ENCODE measurements at regions not wholly inside any gene's neighbourhood (a gene's known extent, or its start where the extent isn't known, plus 50 kb on each side); places are given as distances from the start of the nearest gene placed in this dataset.

- no peak overlapping the region for H3K14ac ChIP-seq (ENCODE audit: insufficient read depth, low read length)
- no peak overlapping the region for H3K18ac ChIP-seq (ENCODE audit: insufficient read length, low read depth, low read length)
- H2AK5ac ChIP-seq (ENCODE audit: insufficient read length, low read length): no peak overlapping the region
- no peak overlapping the region for H2BK120ac ChIP-seq (ENCODE audit: low read depth, low read length, poor library complexity, severe bottlenecking)
- H3K23ac ChIP-seq (ENCODE audit: insufficient read length, low read depth, low read length): no peak overlapping the region
- TF ChIP-seq CTCF (conservative IDR thresholded peaks at IDR 0.05): no peak
- no peak overlapping the region for H2AFZ ChIP-seq (ENCODE audit: low read length)
- H2BK5ac ChIP-seq (ENCODE audit: insufficient read length, low read length): no peak overlapping the region
- no peak overlapping the region for H2BK20ac ChIP-seq (ENCODE audit: low read depth, low read length, poor library complexity, severe bottlenecking)
- no peak overlapping the region for H3K4ac ChIP-seq (ENCODE audit: low read depth, low read length)
- no peaks in the 10 kb centered on the region for H3K79me2 ChIP-seq (ENCODE audit: insufficient read depth, low read length)
- H4K5ac ChIP-seq (ENCODE audit: insufficient read length, low read depth, low read length): no peak overlapping the region
- Mint-ChIP-seq H3K27me3 (ENCODE audit: low read depth) (no peaks in the 10 kb centered on the region), H3K4me3 (no peak overlapping the region), H3K9me3 (no peaks in the 10 kb centered on the region), H3K36me3 (ENCODE audit: insufficient read depth in 1 of 3, low read depth in 3 of 3) (no peaks in the 10 kb centered on the region), H3K4me1 (0 out of 4 replicates have a peak, but pooled peaks cover 0 to 3% of the 10 kb centered on the region in 2 experiments), H3K27ac (no peak overlapping the region)
- H3K23me2 ChIP-seq (ENCODE audit: insufficient read length, low read depth, low read length, poor library complexity, severe bottlenecking): no peaks in the 10 kb centered on the region
- no peak overlapping the region for H2BK12ac ChIP-seq (ENCODE audit: insufficient read length, low read depth, low read length)
- no peaks in the 10 kb centered on the region for H4K20me1 ChIP-seq (ENCODE audit: control insufficient read depth, insufficient read depth, insufficient read length)
- H2BK15ac ChIP-seq (ENCODE audit: low read depth, low read length): no peak overlapping the region
- no peak overlapping the region for H3K56ac ChIP-seq (ENCODE audit: insufficient read length, low read depth, low read length)
- no peak overlapping the region for H3T11ph ChIP-seq (ENCODE audit: low read length)
- H3K4me2 ChIP-seq (ENCODE audit: insufficient read depth, insufficient read length, low read length): no peak overlapping the region
- H4K91ac ChIP-seq (ENCODE audit: insufficient read length, low read depth, low read length): no peak overlapping the region
- H3K27ac ChIP-seq (ENCODE audit: insufficient read length, low read depth, low read length): no peak overlapping the region
- no peaks in the 10 kb centered on the region for H3K9me3 ChIP-seq (ENCODE audit: control insufficient read depth, low read depth, low read length)
- no CpG with 5 or more reads among the region's 2 CpGs for WGBS (ENCODE audit: extremely low coverage, insufficient read length, low lambda C conversion rate)
- no peak for DNase-seq
- H3K79me1 ChIP-seq (ENCODE audit: insufficient read depth, low read depth, low read length, poor library complexity, severe bottlenecking): no peaks in the 10 kb centered on the region
- H3K9ac ChIP-seq (ENCODE audit: extremely low read depth, insufficient read length, low read length): no peak overlapping the region
- H3K4me1 ChIP-seq (ENCODE audit: insufficient read depth, low read length): no peaks in the 10 kb centered on the region
- no peaks in the 10 kb centered on the region for H3K27me3 ChIP-seq (ENCODE audit: insufficient read depth, low read length)
- H4K8ac ChIP-seq (replicated peaks; ENCODE audit: insufficient read length, low read depth, low read length): no peak overlapping the region
Observed at GRCh38 chr5:20360263-20360662, 372.3 kb upstream of the CDH18 start.
